GM12878 (cell line): ENCODE measurements at regions not wholly inside any gene's neighbourhood (a gene's known extent, or its start where the extent isn't known, plus 50 kb on each side); places are given as distances from the start of the nearest gene placed in this dataset.

Source experiments
- ATAC-seq: fragments of 200-7000 bp; cut with Tn5 transposase; 3 replicates; pipeline ENCODE4 v1.9.1; 2020; ENCODE audit warnings: mild to moderate bottlenecking, moderate library complexity
- BruUV-seq: library from RNA; stranded (reverse); fragments of 400-500 nt; replicated peaks from 2 replicates; lab custom pipeline; 2021; lab: Mats Ljungman, UMichigan
- CTCF ChIA-PET: fragments of 300-600 bp; sonication (Branson Sonifier 250); formaldehyde crosslinking; extraction: SDS; loops from one replicate; lab custom pipeline; 2021; ENCODE audit warnings: inconsistent platforms; lab: Yijun Ruan, JAX
- POLR2A ChIA-PET: fragments of 350-600 bp; formaldehyde crosslinking; extraction: SDS; loops from one replicate; lab custom pipeline; 2021; ENCODE audit warnings: inconsistent platforms; lab: Charles Lee
- RAD21 ChIA-PET: fragments of 300-600 bp; sonication (Branson Sonifier 250); formaldehyde crosslinking; loops from one replicate; lab custom pipeline; 2023; ENCODE audit warnings: antibody characterized with exemption; ENCODE audit not compliant: unreplicated experiment; lab: Charles Lee
- SMC1A ChIA-PET: fragments of 300-600 bp; sonication (Branson Sonifier 250); formaldehyde crosslinking; loops from one replicate; lab custom pipeline; 2023; ENCODE audit not compliant: unreplicated experiment, uncharacterized antibody; lab: Charles Lee
- DNase-seq: peaks from one replicate; pipeline ENCODE4 v3.0.0-alpha.2; 2011; ENCODE audit warnings: low read depth, low spot score
- FAIRE-seq: peaks from 3 replicates; lab custom pipeline; 2011; peaks lifted over from hg19 to GRCh38; lab: Jason Lieb, UNC
- H2AFZ ChIP-seq: 2 replicates; pipeline ENCODE4 v1.6.0; 2011; ENCODE audit warnings: low read depth, low read length, control low read depth; ENCODE audit not compliant: control insufficient read depth
- H3K27ac ChIP-seq: 2 replicates; pipeline ENCODE4 v1.5.1; 2011; ENCODE audit warnings: control low read depth; ENCODE audit not compliant: control insufficient read depth, insufficient read depth
- H3K27me3 ChIP-seq, 2 experiments: replicated peaks in 1 of 2; 2 replicates each; pipeline versions ENCODE4 v1.6.0 to v1.6.1; 2011; ENCODE audit warnings: low read length in 1 of 2; ENCODE audit not compliant: control insufficient read depth in 2 of 2, insufficient read depth in 2 of 2
- H3K36me3 ChIP-seq, 2 experiments: 2 replicates each; pipeline ENCODE4 v1.5.1; 2011; ENCODE audit warnings: low read length in 1 of 2; ENCODE audit not compliant: control insufficient read depth in 2 of 2, insufficient read depth in 2 of 2
- H3K4me1 ChIP-seq: 2 replicates; pipeline ENCODE4 v1.6.1; 2011; ENCODE audit warnings: mild to moderate bottlenecking, low read length, moderate library complexity, mixed read lengths; ENCODE audit not compliant: control insufficient read depth, insufficient read depth
- H3K4me2 ChIP-seq: 2 replicates; pipeline ENCODE4 v1.6.0; 2011; ENCODE audit warnings: control low read depth; ENCODE audit not compliant: control insufficient read depth, insufficient read depth
- H3K4me3 ChIP-seq: fragments of 200-600 bp; sonication (generic); 2 replicates; pipeline ENCODE4 v1.5.1; 2016
- H3K79me2 ChIP-seq: 2 replicates; pipeline ENCODE4 v1.6.0; 2011; ENCODE audit warnings: low read length; ENCODE audit not compliant: control insufficient read depth, insufficient read depth
- H3K9ac ChIP-seq: 2 replicates; pipeline ENCODE4 v1.8.0; 2011; ENCODE audit warnings: low read length, control low read depth, mixed read lengths; ENCODE audit not compliant: control insufficient read depth, insufficient read depth
- H3K9me3 ChIP-seq: replicated peaks from 3 replicates; pipeline ENCODE4 v1.5.1; 2011; ENCODE audit warnings: mild to moderate bottlenecking, low read length; ENCODE audit not compliant: control insufficient read depth, insufficient read depth
- H4K20me1 ChIP-seq: 2 replicates; pipeline ENCODE4 v1.6.0; 2011; ENCODE audit not compliant: control insufficient read depth, insufficient read depth
- IRF5 ChIP-seq: fragments of 450-650 bp; IDR thresholded peaks from 2 replicates; pipeline ENCODE4 v1.6.1; 2017; ENCODE audit warnings: borderline replicate concordance
- ZBTB4 ChIP-seq: fragments of 450-650 bp; formaldehyde crosslinking; IDR thresholded peaks from 2 replicates; pipeline ENCODE4 v1.4.0; 2022; ENCODE audit warnings: mild to moderate bottlenecking, moderate library complexity
- WGBS: methylation state at CpG from one replicate; pipeline ENCODE4 v1.1.6; 2016; ENCODE audit warnings: low lambda C conversion rate; ENCODE audit not compliant: insufficient replicate concordance, insufficient coverage; ENCODE audit errors: missing lambda C conversion rate; 5-methylcytosine and 5-hydroxymethylcytosine counted together
- in situ Hi-C: fragments of 300-500 bp; cut with MboI; formaldehyde crosslinking; loops from 9 replicates; pipeline ENCODE4 v1.14.3; 2018; ENCODE audit warnings: mixed read lengths
- intact Hi-C: fragments of 100-400 bp; cut with micrococcal nuclease; formaldehyde crosslinking; loops from one replicate; pipeline ENCODE4 v1.14.2; 2022; ENCODE audit not compliant: unreplicated experiment

GRCh38 chr15:81905889-81906288 is 139.9 kb downstream of the MEX3B start:
- no peak overlapping the region for H3K4me2 ChIP-seq
- ChIA-PET CTCF (no interaction called here), RAD21 (no interaction called here)
- H3K27me3 ChIP-seq = no peaks in the 10 kb centered on the region; a peak in 1 of 4 replicates
- no peaks in the 10 kb centered on the region for H3K9me3 ChIP-seq
- no peaks in the 10 kb centered on the region for H3K36me3 ChIP-seq
- 4% methylated on average over 2 of the region's 2 CpGs for WGBS
- H4K20me1 ChIP-seq = no peaks in the 10 kb centered on the region
- DNase-seq (no peak), FAIRE-seq (no peak)
- BruUV-seq = no TSS peak
- H3K79me2 ChIP-seq = no peaks in the 10 kb centered on the region
- H3K27ac ChIP-seq = no peak overlapping the region
- no peak overlapping the region for H3K9ac ChIP-seq
- in situ Hi-C loops = no loop called here
- TF ChIP-seq IRF5 (no peak), ZBTB4 (CRISPR knock-in tag) (no peak)
- TF ChIP-seq, all 136 proteins: peak for 0
- H3K4me3 ChIP-seq = no peak overlapping the region
- no peak for ATAC-seq
- H2AFZ ChIP-seq = no peak overlapping the region
- ChIA-PET POLR2A (no interaction called here), SMC1A (interaction anchor here (0.7 kb wide), 1 partner anchor 26 kb away, joined by 3 read pairs; no protein-coding TSS in a partner anchor)
- no peaks in the 10 kb centered on the region for H3K4me1 ChIP-seq
- intact Hi-C loops = no loop called here
